Fibroblast of lung (primary cell): ENCODE measurements at regions not wholly inside any gene's neighbourhood (a gene's known extent, or its start where the extent isn't known, plus 50 kb on each side); places are given as distances from the start of the nearest gene placed in this dataset.

ENCODE experiments used
- CTCF ChIP-seq, 2 donors: IDR thresholded peaks in 1 of 2; conservative IDR thresholded peaks in 1 of 2; 1 replicate in 1 of 2; 2 replicates in 1 of 2; pipeline ENCODE4 v1.5.1; 2011 to 2012; ENCODE audit warnings: low read length in 2 of 2, control low read depth in 1 of 2, inconsistent platforms in 1 of 2, low read depth in 1 of 2, mild to moderate bottlenecking in 1 of 2
- EZH2 ChIP-seq: IDR thresholded peaks from 2 replicates; pipeline ENCODE4 v1.5.1; 2012; ENCODE audit warnings: low read length, control low read depth, mild to moderate bottlenecking; ENCODE audit errors: missing control alignments

DNA sequence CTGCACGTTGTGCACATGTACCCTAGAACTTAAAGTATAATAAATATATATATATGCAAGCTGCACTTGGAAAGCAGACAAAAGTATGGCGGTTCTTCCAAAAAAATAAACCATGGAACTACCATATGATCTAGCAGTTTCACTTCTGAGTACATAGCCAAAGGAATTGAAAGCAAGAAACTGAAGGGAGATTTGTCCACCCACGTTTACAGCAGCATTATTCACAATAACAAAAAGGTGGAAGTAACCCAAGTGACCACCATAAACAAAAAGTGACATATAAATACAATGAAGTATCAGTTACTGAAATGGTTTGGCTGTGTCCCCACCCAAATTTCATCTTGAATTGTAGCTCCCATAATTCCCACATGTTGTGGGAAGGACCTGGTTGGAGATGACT is 525.3 kb upstream of the CELF2 start:
- no peak for TF ChIP-seq CTCF (conservative IDR thresholded peaks at IDR 0.05 in 1 of 2, IDR thresholded peaks at IDR 0.05 in 1 of 2; ENCODE audit: low read depth in 1 of 2, low read length in 2 of 2)
- no peak for TF ChIP-seq EZH2
